ENCODE measurements at regions not wholly inside any gene's neighbourhood (a gene's known extent, or its start where the extent isn't known, plus 50 kb on each side); places are given as distances from the start of the nearest gene placed in this dataset.
A peak's percentile ranks its signal among the peaks of the same experiment; 100 is the strongest.
"Not testable (repeated sequence)": the region's sequence is repeated elsewhere in the genome, so short reads cannot be mapped to it uniquely, and the experiment has no call there.

DNA sequence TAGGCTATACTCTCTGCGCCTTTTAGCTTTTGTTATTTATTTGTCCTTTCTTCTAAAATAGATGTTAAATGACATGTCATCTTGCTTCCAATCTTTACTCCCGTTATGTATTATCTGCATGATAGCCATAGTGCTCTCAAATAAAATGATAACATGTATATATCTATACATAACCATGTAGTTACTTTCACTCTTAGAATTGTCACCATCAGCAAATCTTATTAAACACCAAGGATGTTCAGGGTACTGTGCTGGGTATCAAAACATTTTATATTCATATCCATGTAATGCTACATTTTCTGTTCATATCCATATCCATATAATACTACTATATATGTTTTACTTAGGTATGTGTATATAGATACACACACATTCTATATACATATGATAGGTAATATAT lies 176.4 kb upstream of the CHST9 start:
- no peak for DNase-seq

DNA sequence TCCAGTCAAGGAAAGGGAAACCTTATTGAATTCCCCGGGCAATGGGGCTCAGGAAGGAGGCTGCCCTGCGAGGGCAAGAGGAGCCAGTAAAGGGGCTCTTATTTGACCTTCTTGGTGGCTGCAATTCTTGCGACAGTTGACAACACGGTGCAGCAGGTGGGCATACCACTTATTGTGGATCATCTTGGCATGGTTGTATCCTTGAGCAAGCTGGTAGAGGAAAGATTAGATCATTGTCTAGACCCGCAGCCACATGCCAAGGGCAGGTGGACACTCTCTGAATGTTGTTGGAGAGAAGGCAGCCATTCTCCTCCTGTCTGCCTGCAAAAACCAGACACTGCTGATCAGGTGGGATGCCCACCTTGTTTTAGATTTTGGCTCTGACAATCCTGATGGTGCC lies 170.2 kb upstream of the CHST9 start:
- no peak for DNase-seq

- DNase-seq = no peak
Observed at GRCh38 chr18:27353273-27353672, 168.2 kb upstream of the CHST9 start.

- no peak for DNase-seq
Observed at GRCh38 chr18:27349284-27349882, 164.3 kb upstream of the CHST9 start.

DNA sequence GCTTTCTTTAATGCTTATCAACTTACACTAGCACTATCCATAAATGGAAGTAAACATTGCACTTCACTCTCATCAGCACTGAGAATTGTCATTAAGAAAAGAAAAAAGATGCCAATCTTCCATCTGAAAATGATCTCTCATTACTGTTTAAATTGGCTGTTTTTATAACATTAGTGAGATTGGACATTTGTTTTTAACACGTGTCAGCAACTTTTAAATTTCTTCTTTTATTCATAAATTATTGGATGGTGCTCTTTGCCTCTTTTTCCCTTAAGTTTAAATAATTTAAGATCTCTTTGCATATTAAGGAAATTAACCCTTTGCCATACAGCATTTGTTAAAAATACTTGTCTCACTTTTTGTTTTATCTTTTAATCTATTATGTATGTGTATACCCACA lies 146.5 kb upstream of the CHST9 start:
- DNase-seq = no peak

DNA sequence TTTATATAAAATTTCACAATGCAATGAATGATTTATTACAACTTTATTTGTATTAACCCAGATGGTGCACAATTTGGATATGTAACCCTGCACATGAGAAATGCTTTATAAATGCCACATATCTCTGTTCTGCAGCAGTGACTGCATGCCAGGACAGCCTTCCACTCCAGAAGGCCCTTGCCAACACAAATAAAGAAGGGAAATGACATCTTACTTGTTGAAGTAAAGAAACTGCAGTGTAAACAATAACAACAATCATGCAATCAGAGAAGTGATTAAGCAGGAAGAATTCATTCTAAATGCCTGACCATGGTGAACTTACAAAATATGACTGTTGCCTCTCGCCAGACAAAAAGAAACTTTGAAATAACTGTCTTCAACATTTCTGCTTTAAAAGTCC lies 129.9 kb upstream of the CHST9 start:
- no peak for DNase-seq

DNA sequence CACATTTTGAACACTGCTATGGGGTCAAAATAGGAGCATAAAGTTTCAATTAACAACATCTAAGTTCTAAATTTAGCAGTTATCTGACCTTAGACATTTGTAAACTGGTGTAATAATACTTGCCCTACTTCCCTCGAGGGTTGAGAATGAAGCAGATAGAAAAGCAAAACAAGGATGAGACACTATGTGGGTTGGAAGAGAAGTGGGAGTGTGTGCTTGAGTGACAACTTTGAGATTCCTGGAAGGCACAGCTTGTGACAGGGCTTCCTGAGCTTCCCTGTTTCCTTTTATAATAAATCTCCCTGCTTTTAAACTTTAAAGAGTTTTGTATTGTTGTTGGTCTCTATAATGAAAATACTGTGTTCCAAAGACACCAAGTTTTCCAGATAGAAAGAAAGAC lies 128.6 kb upstream of the CHST9 start:
- DNase-seq = no peak

GRCh38 chr18:27312853-27313252 lies 127.7 kb upstream of the CHST9 start:
- DNase-seq = no peak

- DNase-seq = no peak
Observed at GRCh38 chr18:27312153-27312552, 127.0 kb upstream of the CHST9 start.

GRCh38 chr18:27311114-27311513 lies 126.0 kb upstream of the CHST9 start:
- DNase-seq = no peak

DNA sequence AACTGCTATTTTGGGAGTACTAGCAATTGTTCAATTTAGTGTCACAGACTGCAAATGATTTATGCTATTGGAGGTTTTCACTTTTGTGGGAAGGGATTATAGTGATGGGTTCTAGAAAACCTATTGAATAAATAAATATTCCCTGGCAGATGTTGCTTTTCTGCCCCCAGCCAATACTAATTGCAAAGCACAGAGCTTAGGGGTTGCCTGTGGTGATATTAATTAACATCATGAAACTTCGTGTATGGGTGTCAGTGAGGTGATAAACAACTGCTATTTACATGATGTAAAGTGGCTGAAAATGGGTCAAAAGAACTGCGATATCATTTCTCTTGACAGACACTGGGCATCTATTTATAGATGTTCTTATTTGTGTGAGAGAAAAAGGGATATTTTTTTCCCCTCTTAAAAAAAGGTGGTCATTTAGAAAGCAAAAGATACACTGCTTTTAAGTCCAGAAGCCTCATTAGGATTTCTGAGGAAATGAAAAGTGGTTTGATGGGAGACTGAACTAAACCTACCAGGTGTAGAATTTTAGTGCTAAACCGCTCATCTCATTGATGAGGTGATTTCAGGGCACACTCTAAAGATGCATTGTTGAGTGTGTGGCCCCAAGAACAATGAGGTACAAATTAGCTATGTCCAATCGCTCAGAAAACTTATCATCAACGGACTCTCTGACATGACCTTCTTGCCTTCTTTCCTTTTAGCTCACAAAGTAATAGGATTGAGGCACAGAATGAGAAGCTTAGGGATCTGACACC lies 116.7 kb upstream of the CHST9 start:
- DNase-seq = no peak

GRCh38 chr18:27298214-27298804 lies 113.2 kb upstream of the CHST9 start:
- peak; percentile 21 for DNase-seq

DNA sequence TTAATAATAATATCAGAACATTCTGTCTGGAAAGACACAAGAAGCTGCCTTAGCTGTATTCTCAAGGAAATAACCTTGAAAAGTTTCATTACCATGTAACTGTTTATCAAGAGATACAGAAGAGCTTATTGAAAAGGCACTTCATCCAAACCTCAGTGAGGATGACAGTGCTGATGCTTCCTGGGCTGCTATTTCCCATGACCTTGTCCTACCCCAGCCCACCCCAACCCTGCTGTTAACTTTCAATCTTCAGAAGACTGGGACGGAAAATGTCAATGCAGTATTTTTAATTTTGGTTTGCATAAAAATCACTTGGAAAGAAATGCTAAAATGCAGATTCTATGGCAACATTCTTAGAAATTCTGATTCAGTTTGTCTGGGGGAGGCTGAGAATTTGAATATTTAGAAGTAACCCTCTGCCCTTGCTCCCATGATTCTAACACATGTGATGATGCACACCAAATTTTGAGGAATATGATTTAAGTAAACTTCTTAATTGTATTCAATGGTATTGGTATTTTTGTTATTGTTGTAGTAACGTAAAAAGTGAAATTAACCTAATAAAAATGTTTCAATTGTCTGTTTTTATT lies 101.0 kb upstream of the CHST9 start:
- not testable (repeated sequence) for DNase-seq

- no peak for DNase-seq
Observed at GRCh38 chr18:27278131-27278530, 93.0 kb upstream of the CHST9 start.

DNA sequence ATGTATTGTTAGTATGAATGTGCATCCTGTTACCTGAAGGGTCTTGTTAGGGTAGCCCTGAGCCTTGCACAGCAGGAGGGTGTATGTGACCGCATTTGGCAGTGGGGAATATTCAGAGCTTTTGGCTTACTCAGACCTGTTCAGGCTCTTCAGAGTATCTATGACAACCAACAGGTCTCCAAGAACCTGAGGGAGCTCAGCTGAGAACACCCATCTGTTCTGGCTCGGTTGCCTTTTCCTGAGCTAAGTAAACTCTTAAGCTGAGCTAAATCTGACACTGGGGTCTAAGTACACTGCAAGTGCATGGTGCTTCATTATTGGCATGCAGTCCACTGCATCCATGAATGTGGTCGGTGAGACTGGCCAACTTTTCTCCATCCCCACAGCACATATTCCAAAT lies 92.4 kb upstream of the CHST9 start:
- no peak for DNase-seq

GRCh38 chr18:27276886-27277285 lies 91.8 kb upstream of the CHST9 start:
- no peak for DNase-seq

DNA sequence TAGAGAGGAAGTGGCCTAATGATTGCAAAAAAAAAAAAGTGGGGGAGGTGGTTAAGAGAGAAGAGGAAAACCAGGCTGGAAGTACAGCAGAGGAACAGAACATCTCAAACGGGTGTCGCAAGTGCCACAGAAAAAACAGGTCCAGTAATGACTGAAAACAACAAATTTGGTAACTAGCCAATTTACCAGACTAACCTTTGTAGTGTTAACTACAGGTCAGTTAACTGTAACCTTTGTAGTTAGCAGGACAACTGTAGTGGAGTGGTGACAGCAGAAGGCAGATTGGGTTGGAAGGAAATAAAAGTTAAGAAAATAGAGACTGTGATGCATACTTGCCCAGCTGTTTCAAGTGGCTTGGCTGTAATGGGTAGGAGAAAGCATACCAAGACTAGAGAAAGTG lies 91.4 kb upstream of the CHST9 start:
- DNase-seq = no peak

DNA sequence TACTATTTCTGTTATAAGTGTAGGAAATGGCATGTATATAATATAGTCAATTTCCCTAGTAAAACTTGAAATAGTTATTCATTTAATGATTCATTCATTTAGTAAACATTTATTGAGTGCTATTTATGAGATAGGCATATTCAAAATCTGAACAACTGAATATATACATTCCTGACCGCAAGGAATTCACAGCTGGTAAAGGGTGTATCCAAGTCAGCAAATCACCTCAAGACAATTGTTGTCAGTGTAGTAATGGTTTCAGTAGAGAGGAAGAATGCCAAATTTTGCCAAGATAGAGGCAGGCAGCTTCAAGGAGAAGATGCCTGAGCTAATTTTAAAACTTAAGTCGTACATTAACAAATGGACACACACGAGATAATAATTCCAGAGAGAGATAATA lies 89.8 kb upstream of the CHST9 start:
- no peak for DNase-seq

GRCh38 chr18:27270508-27270907 lies 85.4 kb upstream of the CHST9 start:
- no peak for DNase-seq

- DNase-seq = no peak
Observed at GRCh38 chr18:27263369-27263768, 78.3 kb upstream of the CHST9 start.

DNA sequence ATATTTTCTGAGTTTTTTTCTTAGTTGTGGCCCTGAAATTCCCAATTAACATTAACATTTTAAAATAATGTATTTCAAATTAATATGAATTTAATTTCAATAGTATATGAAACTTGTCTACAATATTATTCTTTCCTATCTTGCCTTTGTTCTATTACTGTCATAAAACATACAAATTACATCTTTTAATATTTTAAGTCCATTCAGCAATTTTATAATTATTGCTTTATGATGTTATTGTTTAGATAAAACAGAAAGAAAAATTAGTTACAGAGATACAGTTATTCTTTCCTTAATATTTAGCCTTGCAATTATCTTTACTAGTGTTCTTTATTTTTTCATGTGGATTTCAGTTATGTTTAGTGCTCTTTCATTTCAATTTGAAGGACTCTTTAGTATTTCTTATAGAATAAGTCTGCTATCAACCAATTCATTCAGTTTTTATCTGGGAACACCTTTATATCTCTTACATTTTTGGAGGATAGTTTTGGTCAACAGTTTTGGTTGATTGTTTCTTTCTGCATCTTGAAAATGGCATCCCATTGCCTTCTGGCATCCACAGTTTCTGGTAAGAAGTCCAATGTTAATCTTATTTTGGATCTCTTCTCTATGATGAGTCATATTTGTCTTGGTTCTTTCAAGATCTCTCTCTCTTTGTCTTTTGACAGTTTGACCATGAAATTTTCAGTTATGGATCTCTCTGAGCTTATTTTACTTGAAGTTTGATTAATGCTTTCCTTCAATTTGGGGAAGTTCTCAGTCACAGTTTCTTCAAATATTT lies 76.9 kb upstream of the CHST9 start:
- DNase-seq = no peak

- DNase-seq = no peak
Observed at GRCh38 chr18:27253571-27253970, 68.5 kb upstream of the CHST9 start.

DNA sequence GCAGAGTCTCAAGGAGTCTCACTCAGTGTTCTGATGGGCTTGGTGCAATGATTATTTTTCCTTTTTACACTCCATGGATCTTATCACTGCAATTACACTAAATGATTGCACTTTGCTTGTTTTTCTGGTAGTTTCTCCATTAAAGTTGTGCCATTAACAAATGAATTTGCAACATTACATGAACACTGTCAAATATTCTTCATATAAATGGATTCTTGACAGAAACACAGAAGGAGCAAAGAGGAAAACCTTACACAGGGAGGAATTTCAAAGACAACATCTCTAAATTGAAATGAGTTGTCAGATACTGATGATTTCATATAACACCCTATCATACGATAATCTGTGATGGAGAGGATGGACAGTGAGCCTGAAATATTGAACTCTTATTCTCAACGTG lies 65.4 kb upstream of the CHST9 start:
- no peak for DNase-seq
